Epithelial cell of proximal tubule (primary cell): ENCODE measurements at regions not wholly inside any gene's neighbourhood (a gene's known extent, or its start where the extent isn't known, plus 50 kb on each side); places are given as distances from the start of the nearest gene placed in this dataset.
"Not testable (repeated sequence)": the region's sequence is repeated elsewhere in the genome, so short reads cannot be mapped to it uniquely, and the experiment has no call there.

Experiments used
- DNase-seq: peaks from one replicate; pipeline ENCODE4 v3.0.0-alpha.2; 2011; ENCODE audit warnings: low read depth
- H3K4me3 ChIP-seq: 2 replicates; pipeline ENCODE4 v1.5.1; 2011; ENCODE audit warnings: low read depth, mild to moderate bottlenecking, low read length
- TF ChIP-seq, protein P1 (sequence below): conservative IDR thresholded peaks from 2 replicates; pipeline ENCODE4 v1.5.1; 2012; ENCODE audit warnings: low read depth, mild to moderate bottlenecking, low read length

DNA sequence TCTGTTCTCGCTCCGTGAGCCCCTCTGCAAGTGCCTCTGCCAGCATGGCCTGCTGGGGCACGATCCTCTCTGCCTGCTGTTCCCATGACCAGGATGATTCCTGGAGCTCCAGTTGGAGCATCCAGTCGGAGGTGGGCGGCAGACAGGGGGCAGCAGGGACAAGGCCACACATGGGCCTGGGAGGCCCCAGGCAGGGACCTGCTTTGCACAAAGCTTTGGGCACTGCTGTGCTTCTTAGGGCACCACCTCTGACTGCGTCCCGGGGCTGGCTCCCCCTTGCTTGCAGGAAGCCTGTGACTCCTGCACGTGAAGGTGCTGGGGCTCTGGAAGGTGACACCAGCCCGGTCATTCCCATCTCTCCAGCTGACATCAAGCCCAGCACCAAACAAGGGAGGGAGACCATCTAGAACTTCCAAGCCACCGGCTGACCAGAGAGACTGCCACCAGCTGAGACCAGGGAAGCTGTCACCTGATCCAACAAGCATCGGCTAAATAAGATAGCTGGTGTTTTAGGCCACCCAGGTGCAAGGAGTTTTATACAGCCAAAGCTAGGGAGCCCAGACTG is 174.8 kb upstream of the FOXD4L5 start:
- no peak for DNase-seq
- TF ChIP-seq, protein P1, sequence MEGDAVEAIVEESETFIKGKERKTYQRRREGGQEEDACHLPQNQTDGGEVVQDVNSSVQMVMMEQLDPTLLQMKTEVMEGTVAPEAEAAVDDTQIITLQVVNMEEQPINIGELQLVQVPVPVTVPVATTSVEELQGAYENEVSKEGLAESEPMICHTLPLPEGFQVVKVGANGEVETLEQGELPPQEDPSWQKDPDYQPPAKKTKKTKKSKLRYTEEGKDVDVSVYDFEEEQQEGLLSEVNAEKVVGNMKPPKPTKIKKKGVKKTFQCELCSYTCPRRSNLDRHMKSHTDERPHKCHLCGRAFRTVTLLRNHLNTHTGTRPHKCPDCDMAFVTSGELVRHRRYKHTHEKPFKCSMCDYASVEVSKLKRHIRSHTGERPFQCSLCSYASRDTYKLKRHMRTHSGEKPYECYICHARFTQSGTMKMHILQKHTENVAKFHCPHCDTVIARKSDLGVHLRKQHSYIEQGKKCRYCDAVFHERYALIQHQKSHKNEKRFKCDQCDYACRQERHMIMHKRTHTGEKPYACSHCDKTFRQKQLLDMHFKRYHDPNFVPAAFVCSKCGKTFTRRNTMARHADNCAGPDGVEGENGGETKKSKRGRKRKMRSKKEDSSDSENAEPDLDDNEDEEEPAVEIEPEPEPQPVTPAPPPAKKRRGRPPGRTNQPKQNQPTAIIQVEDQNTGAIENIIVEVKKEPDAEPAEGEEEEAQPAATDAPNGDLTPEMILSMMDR, result no peak
- H3K4me3 ChIP-seq, result no peak overlapping the region

DNA sequence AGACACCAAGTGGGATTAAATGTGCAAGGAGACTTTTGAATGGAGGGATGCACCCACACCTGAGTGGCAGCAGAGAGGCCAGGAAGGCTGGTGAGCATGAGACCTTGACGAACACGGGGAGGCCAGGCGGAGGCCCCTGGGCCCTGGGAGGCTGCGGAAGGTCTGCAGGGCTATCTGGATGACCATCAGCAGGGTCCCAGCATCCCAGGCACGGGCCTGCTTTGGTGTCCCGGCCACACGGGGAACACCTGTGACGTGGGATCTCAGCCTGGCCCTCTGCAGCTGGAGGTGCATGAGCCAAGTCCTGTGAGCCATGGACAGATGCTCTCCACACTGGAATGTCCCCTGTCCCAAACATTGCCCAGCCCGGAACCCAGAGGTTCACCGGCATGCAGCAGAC is 174.0 kb upstream of the FOXD4L5 start:
- no peak for DNase-seq
- TF ChIP-seq, protein P1, result no peak
- no peak overlapping the region for H3K4me3 ChIP-seq

DNA sequence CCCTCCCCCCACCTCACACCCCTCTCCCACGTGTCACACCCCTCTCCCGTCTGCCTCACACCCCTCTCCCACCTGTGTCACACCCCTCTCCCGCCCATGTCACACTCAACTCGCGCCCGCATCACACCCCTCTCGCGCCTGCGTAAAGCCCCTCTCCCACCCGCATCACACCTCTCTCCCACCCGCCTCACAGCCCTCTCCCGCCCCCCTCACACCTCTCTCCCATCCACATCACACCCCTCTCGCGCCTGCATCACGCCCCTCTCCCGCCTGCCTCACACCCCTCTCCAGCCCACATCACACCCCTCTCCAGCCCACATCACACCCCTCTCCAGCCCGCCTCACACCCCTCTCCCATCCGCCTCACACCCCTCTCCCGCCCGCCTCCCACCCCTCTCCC is 173.5 kb upstream of the FOXD4L5 start:
- no peak overlapping the region for H3K4me3 ChIP-seq
- TF ChIP-seq, protein P1, result no peak

GRCh38 chr9:65456991-65457390 is 172.0 kb upstream of the FOXD4L5 start:
- DNase-seq, H3K4me3 ChIP-seq: not testable (repeated sequence)

More for the DNA sequence above, 173.5 kb upstream of the FOXD4L5 start:
- DNase-seq, result no peak

DNA sequence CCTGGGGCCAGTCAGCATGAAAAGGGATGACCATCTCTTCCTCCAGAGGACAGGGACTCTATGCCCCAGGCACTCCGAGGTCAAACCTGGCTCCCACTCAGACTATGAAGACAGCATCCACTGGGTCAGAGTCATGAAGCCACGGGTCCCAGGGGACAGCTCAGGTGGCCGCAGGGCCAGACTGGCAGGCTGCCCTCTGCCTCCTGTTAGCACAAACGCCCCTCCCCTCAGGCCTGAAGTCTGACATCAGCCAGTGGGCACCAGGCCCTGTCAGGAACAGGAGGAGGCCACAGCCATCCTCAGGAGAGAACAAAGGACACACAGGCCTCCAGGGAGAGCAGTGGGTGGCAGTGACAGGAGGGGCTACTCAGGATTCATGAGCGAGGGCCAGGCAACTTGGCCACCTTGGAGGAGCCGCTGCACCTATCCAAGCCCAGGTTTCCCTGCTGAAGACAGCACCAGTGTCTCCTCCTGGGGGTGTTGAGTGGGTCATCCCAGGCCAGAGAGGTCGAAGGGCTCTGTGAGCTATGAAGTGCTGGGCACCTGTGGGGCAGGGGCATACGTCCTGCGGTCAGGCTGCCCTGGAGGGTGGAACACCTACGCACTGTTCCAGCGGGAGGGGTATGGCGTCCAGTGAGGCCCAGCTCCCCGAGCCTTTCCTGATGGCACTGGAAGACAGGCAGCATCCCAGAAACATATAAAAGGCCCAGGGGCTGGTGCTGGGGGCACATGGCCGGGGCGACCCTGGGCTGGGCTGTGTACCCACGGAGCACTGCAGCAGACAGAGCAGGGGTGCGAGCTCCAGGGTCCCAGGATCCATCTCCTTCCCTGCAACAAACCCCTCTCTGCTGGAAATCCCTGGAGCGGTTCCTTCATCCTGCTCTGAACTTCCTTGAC is 171.0 kb upstream of the FOXD4L5 start:
- not testable (repeated sequence) for H3K4me3 ChIP-seq, DNase-seq

DNA sequence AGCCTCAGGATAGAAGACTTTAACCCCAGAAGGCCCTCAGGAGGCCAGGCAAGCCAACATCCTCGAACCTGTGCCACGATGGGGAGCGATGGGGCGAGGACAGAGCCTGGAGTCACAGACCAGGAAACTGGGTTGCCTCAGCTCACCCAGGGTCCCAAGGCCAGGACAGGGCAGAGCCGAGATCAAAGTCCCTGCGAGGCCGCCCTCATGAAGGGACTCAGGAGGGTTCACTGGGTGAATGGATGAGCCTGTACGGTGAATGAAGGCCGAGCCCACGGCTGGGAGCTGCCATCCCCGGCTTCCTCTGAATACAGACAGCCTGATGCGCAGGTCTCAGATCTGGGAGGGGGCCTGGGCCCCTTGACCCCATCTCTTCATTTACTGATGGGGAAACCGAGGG is 170.1 kb upstream of the FOXD4L5 start:
- not testable (repeated sequence) for DNase-seq, H3K4me3 ChIP-seq

DNA sequence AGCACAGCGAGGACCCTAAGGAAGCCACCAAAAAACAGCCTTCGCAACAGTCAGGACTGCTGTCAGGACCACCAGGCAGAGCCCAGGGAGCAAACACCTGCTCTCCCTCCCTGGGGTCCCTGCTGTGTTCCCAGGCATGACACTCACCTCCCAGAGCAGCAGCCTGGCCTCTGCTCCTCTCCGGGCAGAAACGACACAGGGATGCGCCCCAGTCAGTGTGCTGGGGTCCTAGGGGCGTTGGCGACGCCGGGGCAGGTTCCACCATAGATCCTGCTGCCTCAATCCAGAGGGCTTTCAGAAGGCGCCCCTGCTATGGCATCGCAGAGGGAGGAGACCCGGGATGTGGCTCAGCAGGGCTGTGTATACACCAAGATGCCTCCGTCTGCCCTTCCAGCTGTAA is 169.7 kb upstream of the FOXD4L5 start:
- H3K4me3 ChIP-seq, DNase-seq: not testable (repeated sequence)

DNA sequence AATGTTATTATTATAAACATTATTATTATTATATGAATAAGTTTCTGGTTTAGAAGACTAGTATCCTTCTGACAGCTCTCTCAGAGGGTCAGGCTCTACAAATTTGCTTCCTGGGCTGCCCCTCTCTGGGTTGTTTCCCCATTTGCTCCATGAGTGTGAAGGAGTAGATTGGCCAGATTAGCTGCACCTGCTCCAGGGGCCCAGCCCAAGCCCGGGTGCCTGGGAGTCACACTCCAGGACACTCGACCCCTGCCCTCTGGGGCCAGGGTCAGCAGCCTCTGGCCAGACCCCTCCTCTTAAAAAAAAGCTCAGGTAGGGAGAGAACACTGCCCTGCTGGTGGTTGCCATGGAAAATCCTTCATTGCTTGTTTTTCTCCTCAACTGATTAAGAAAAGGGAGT is 169.0 kb upstream of the FOXD4L5 start:
- not testable (repeated sequence) for H3K4me3 ChIP-seq, DNase-seq

DNA sequence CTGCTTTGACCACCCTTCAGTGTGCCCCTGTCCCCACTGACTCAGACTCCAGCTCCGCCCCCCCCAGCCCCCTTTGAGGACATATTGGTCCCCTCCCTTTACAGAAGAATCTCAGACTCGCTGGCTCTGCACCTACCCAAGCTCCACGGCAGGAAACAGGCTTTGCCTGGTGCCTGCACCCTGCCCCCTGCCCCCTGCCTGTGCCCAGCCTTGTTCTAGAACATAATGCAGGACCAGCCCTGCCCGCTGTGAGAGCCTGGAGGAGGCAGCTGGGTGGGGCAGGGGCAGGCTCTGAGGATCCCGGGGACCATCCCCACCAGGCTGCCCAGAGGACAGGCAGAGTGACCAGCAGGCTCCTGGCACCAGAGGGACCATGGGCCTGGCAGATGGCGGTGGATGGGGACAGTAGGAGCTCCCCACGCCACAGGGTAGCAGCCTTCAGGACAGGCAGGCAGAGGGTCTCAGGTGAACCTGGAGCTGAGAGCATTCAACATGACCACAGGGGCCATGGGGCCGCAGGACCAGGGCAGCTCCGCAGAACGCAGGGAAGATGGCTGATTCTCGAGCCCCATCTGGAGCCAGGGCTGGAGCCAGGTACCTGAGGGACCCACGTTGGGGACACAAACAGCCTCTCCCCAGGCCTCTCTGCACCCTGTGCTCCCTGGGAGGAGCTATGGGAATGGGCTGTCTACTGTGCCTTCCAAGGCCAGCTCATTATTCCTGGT is 165.0 kb upstream of the FOXD4L5 start:
- not testable (repeated sequence) for H3K4me3 ChIP-seq, DNase-seq

DNA sequence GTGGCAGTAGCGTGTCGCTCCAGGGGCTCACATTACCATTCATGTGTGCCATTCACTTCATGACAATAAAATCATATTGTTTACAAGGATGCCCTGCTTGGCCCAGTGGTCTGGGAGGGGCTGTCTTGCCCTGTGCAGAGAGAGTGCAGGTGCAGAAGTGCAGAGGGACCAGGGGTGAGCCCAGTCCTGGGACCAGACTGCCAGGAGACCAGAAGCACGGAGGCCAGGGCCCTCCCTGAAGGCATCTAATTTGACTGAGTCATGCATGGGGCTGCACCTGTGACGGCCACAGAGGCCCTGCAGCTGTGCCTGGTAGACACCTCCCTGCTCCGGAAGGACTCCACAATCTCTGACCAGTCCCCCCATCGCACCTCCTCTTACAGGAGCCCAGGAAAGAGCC is 164.4 kb upstream of the FOXD4L5 start:
- TF ChIP-seq, protein P1, result no peak
- DNase-seq, result no peak
- no peak overlapping the region for H3K4me3 ChIP-seq

DNA sequence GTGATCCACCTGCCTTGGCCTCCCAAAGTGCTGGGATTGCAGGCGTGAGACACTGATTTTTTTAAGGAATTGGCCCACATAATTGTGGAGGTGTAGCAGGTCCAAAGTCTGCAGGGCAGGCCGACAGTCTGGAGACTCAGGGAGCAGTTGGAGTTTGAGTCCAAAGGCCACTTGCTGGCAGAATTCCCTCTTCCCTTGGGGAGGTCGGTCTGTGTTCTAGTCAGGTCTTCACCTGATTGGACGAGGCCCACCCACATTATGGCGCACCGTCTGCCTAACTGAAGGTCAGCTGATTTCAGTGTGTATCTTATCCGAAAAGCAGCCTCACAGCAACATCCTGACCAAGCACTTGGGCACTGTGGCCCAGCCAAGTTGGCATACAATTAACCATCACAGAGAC is 162.1 kb upstream of the FOXD4L5 start:
- not testable (repeated sequence) for H3K4me3 ChIP-seq, DNase-seq

DNA sequence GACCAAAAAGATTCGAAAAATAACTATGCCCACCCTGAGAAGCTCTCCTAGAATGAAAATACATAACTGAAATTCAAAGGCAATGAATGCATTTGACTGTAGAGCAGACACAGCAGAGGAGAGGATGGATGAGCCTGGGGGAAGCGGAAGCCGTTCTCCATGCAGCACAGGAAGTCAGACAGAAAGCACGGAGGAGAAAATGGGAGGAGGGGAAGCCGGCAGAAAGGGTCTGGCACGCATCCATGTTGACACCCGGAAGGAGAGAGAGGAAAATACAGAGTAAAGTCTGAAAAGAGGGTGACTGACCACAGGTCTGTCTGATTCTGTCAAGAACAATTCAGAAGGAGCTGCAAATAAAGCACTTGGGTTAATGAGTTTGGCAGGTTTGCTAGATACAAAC is 161.0 kb upstream of the FOXD4L5 start:
- not testable (repeated sequence) for DNase-seq, H3K4me3 ChIP-seq
